HUES6 (cell line): ENCODE measurements at regions not wholly inside any gene's neighbourhood (a gene's known extent, or its start where the extent isn't known, plus 50 kb on each side); places are given as distances from the start of the nearest gene placed in this dataset.

Experiments
- H3K27ac ChIP-seq: 2 replicates; pipeline ENCODE4 v1.7.0; 2013; ENCODE audit warnings: low read depth, mild to moderate bottlenecking, low read length, inconsistent platforms
- H3K27me3 ChIP-seq: 2 replicates; pipeline ENCODE4 v1.6.1; 2013; ENCODE audit warnings: low read length; ENCODE audit not compliant: control insufficient read depth, insufficient read depth
- H3K36me3 ChIP-seq: 2 replicates; pipeline ENCODE4 v1.6.1; 2013; ENCODE audit warnings: low read length; ENCODE audit not compliant: control insufficient read depth, insufficient read depth
- H3K4me1 ChIP-seq: 2 replicates; pipeline ENCODE4 v1.6.1; 2013; ENCODE audit warnings: low read length; ENCODE audit not compliant: control insufficient read depth, insufficient read depth
- H3K4me3 ChIP-seq: 2 replicates; pipeline ENCODE4 v1.5.1; 2013; ENCODE audit warnings: low read depth, low read length
- H3K9ac ChIP-seq: one replicate; pipeline ENCODE4 v1.6.1; 2013; ENCODE audit warnings: mild to moderate bottlenecking, low read length
- H3K9me3 ChIP-seq: 2 replicates; pipeline ENCODE4 v1.6.1; 2013; ENCODE audit warnings: low read depth, low read length; ENCODE audit not compliant: control insufficient read depth, insufficient read depth

GRCh38 chr11:127274328-127274676 lies 273.7 kb upstream of the KIRREL3 start:
- H3K36me3 ChIP-seq: no peaks in the 10 kb centered on the region
- H3K4me1 ChIP-seq: 0 out of 2 replicates have a peak, but pooled peaks cover 3% of the 10 kb centered on the region
- no peak overlapping the region for H3K4me3 ChIP-seq
- no peaks in the 10 kb centered on the region for H3K27me3 ChIP-seq
- no peak overlapping the region for H3K9ac ChIP-seq
- no peaks in the 10 kb centered on the region for H3K9me3 ChIP-seq
- H3K27ac ChIP-seq: no peak overlapping the region

GRCh38 chr11:127273593-127274327 lies 273.2 kb upstream of the KIRREL3 start:
- Histone ChIP-seq H3K4me3 (no peak overlapping the region), H3K4me1 (0 out of 2 replicates have a peak, but pooled peaks cover 3% of the 10 kb centered on the region), H3K27me3 (no peaks in the 10 kb centered on the region), H3K27ac (no peak overlapping the region), H3K9me3 (no peaks in the 10 kb centered on the region), H3K36me3 (no peaks in the 10 kb centered on the region), H3K9ac (no peak overlapping the region)

GRCh38 chr11:127270851-127271250 lies 270.3 kb upstream of the KIRREL3 start:
- no peak overlapping the region for H3K27ac ChIP-seq
- peaks cover 5% of the 10 kb centered on the region; the same call in 1 of the 2 replicates for H3K9me3 ChIP-seq
- no peaks in the 10 kb centered on the region for H3K36me3 ChIP-seq
- no peak overlapping the region for H3K4me3 ChIP-seq
- H3K27me3 ChIP-seq: no peaks in the 10 kb centered on the region
- H3K4me1 ChIP-seq: 0 out of 2 replicates have a peak, but pooled peaks cover 3% of the 10 kb centered on the region
- no peak overlapping the region for H3K9ac ChIP-seq

GRCh38 chr11:127269911-127270310 lies 269.3 kb upstream of the KIRREL3 start:
- Histone ChIP-seq H3K36me3 (no peaks in the 10 kb centered on the region), H3K9me3 (peaks cover 5% of the 10 kb centered on the region; the same call in 1 of the 2 replicates)

GRCh38 chr11:127268932-127269331 lies 268.4 kb upstream of the KIRREL3 start:
- H3K4me1 ChIP-seq: no peaks in the 10 kb centered on the region
- no peak overlapping the region for H3K9ac ChIP-seq
- H3K27ac ChIP-seq: no peak overlapping the region
- H3K9me3 ChIP-seq: peaks cover 5% of the 10 kb centered on the region; the same call in 1 of the 2 replicates
- no peaks in the 10 kb centered on the region for H3K27me3 ChIP-seq
- no peak overlapping the region for H3K4me3 ChIP-seq
- H3K36me3 ChIP-seq: no peaks in the 10 kb centered on the region

More at GRCh38 chr11:127269911-127270310, 269.3 kb upstream of the KIRREL3 start:
- Histone ChIP-seq H3K4me3 (no peak overlapping the region), H3K27me3 (no peaks in the 10 kb centered on the region), H3K27ac (no peak overlapping the region), H3K9ac (no peak overlapping the region), H3K4me1 (no peaks in the 10 kb centered on the region)

- Histone ChIP-seq H3K9ac (no peak overlapping the region), H3K36me3 (no peaks in the 10 kb centered on the region), H3K27me3 (no peaks in the 10 kb centered on the region), H3K27ac (no peak overlapping the region), H3K9me3 (peaks cover 5% of the 10 kb centered on the region; the same call in 1 of the 2 replicates), H3K4me1 (no peaks in the 10 kb centered on the region), H3K4me3 (no peak overlapping the region)
Measured at GRCh38 chr11:127268521-127268920, 268.0 kb upstream of the KIRREL3 start.

GRCh38 chr11:127259102-127259501 lies 258.5 kb upstream of the KIRREL3 start:
- Histone ChIP-seq H3K27ac (no peak overlapping the region), H3K9me3 (no peaks in the 10 kb centered on the region), H3K27me3 (no peaks in the 10 kb centered on the region), H3K4me3 (no peak overlapping the region), H3K9ac (no peak overlapping the region), H3K4me1 (no peaks in the 10 kb centered on the region), H3K36me3 (no peaks in the 10 kb centered on the region)

- Histone ChIP-seq H3K4me1 (no peaks in the 10 kb centered on the region), H3K36me3 (no peaks in the 10 kb centered on the region), H3K9me3 (no peaks in the 10 kb centered on the region), H3K9ac (no peak overlapping the region), H3K27ac (no peak overlapping the region), H3K4me3 (no peak overlapping the region), H3K27me3 (no peaks in the 10 kb centered on the region)
Measured at GRCh38 chr11:127255209-127255608, 254.6 kb upstream of the KIRREL3 start.

GRCh38 chr11:127252321-127252720 lies 251.8 kb upstream of the KIRREL3 start:
- H3K9me3 ChIP-seq: no peaks in the 10 kb centered on the region
- H3K4me3 ChIP-seq: no peak overlapping the region
- peaks cover 2% of the 10 kb centered on the region; the same call in 1 of the 2 replicates for H3K4me1 ChIP-seq
- no peak overlapping the region for H3K9ac ChIP-seq
- H3K27ac ChIP-seq: no peak overlapping the region
- no peaks in the 10 kb centered on the region for H3K36me3 ChIP-seq
- H3K27me3 ChIP-seq: no peaks in the 10 kb centered on the region

- Histone ChIP-seq H3K4me1 (peaks cover 2% of the 10 kb centered on the region; the same call in 1 of the 2 replicates), H3K9ac (no peak overlapping the region), H3K9me3 (no peaks in the 10 kb centered on the region), H3K4me3 (no peak overlapping the region), H3K36me3 (no peaks in the 10 kb centered on the region), H3K27ac (no peak overlapping the region), H3K27me3 (no peaks in the 10 kb centered on the region)
Measured at GRCh38 chr11:127249576-127249975, 249.0 kb upstream of the KIRREL3 start.

GRCh38 chr11:127248476-127248875 lies 247.9 kb upstream of the KIRREL3 start:
- Histone ChIP-seq H3K4me3 (no peak overlapping the region), H3K9me3 (no peaks in the 10 kb centered on the region), H3K36me3 (no peaks in the 10 kb centered on the region), H3K4me1 (peaks cover 2% of the 10 kb centered on the region; the same call in 1 of the 2 replicates), H3K27me3 (no peaks in the 10 kb centered on the region), H3K9ac (no peak overlapping the region), H3K27ac (no peak overlapping the region)
